ENCODE measurements at regions not wholly inside any gene's neighbourhood (a gene's known extent, or its start where the extent isn't known, plus 50 kb on each side); places are given as distances from the start of the nearest gene placed in this dataset.
"Not testable (repeated sequence)": the region's sequence is repeated elsewhere in the genome, so short reads cannot be mapped to it uniquely, and the experiment has no call there.

GRCh38 chr4:7141151-7141834, 51.0 kb upstream of the SORCS2 start:
- no peak for DNase-seq (ENCODE audit: low read depth)

- DNase-seq (ENCODE audit: low read depth) = no peak
Measured at GRCh38 chr4:7140692-7141069, 51.7 kb upstream of the SORCS2 start.

- DNase-seq (ENCODE audit: low read depth) = no peak
Measured at GRCh38 chr4:7140062-7140691, 52.2 kb upstream of the SORCS2 start.

- no peak for DNase-seq (ENCODE audit: low read depth)
Measured at GRCh38 chr4:7139167-7139982, 53.0 kb upstream of the SORCS2 start.

- DNase-seq (ENCODE audit: low read depth) = no peak
Measured at GRCh38 chr4:7138223-7139166, 53.8 kb upstream of the SORCS2 start.

- no peak for DNase-seq (ENCODE audit: low read depth)
Measured at GRCh38 chr4:7137326-7138200, 54.8 kb upstream of the SORCS2 start.

GRCh38 chr4:7136351-7136750, 56.0 kb upstream of the SORCS2 start:
- no peak for DNase-seq (ENCODE audit: low read depth)

- peak; percentile 43 for DNase-seq (ENCODE audit: low read depth)
Measured at GRCh38 chr4:7135389-7135746, 57.0 kb upstream of the SORCS2 start.

GRCh38 chr4:7134737-7135388, 57.5 kb upstream of the SORCS2 start:
- peak; percentile 82 for DNase-seq (ENCODE audit: low read depth)

GRCh38 chr4:7133818-7134650, 58.3 kb upstream of the SORCS2 start:
- not testable (repeated sequence) for DNase-seq (ENCODE audit: low read depth)

GRCh38 chr4:7132730-7133582, 59.4 kb upstream of the SORCS2 start:
- DNase-seq (ENCODE audit: low read depth) = no peak

- DNase-seq (ENCODE audit: low read depth) = no peak
Measured at GRCh38 chr4:7132249-7132648, 60.1 kb upstream of the SORCS2 start.

GRCh38 chr4:7131498-7132031, 60.8 kb upstream of the SORCS2 start:
- no peak for DNase-seq (ENCODE audit: low read depth)

- no peak for DNase-seq (ENCODE audit: low read depth)
Measured at GRCh38 chr4:7130621-7131211, 61.6 kb upstream of the SORCS2 start.

- no peak for DNase-seq (ENCODE audit: low read depth)
Measured at GRCh38 chr4:7129871-7130620, 62.2 kb upstream of the GRPEL1 start.

GRCh38 chr4:7128644-7129043, 60.8 kb upstream of the GRPEL1 start:
- DNase-seq (ENCODE audit: low read depth) = no peak

GRCh38 chr4:7128234-7128633, 60.4 kb upstream of the GRPEL1 start:
- no peak for DNase-seq (ENCODE audit: low read depth)

All from HS-27A (cell line).